HG03342 (cell line): ENCODE measurements at regions not wholly inside any gene's neighbourhood (a gene's known extent, or its start where the extent isn't known, plus 50 kb on each side); places are given as distances from the start of the nearest gene placed in this dataset.

Experiments
- ATAC-seq: cut with Tn5 transposase; IDR thresholded peaks from one replicate; pipeline ENCODE4 v1.9.1; 2021; ENCODE audit warnings: mild to moderate bottlenecking, moderate library complexity; ENCODE audit not compliant: unreplicated experiment

DNA sequence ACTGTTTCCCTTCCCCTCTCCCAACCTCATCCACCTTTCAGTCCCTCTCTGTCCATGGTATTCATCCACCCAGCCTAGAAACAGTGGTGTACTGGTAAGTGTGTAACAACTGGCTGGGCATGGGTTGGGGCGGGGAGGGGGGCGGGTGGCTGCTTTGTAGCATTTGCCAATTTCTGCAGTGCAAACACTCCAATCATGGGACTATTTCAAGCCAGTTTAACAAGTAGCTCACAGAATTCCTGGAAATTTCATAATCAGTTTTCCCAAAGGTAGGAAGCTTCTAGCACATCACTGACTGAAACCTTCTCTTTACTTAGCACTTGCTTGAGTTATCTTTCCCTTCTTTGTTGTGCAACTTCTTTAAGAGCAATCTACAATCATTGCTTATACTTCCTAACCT is 100.8 kb upstream of the WASF3 start:
- no peak for ATAC-seq

DNA sequence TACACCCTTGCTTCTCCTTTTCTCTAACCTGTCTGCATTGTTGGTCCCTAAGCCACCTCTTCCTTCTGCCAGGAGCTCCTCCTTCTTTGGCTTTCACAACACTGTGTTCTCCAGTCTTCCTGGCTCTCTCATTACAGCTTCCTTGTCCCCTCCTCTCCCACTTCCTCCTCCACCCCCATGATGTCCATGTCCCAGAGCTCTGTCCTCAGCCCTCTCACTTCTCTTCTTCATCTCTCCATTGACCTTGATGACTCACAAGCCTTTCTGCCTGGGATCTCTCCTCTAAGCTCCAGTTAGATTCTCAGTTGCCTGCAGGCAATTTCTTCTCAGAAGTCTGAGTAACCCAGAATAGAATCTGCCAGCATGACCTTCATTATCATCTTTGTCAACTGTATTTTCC is 100.3 kb upstream of the WASF3 start:
- no peak for ATAC-seq

GRCh38 chr13:26458196-26458749 is 99.2 kb upstream of the WASF3 start:
- no peak for ATAC-seq

GRCh38 chr13:26459276-26460131 is 98.0 kb upstream of the WASF3 start:
- no peak for ATAC-seq

DNA sequence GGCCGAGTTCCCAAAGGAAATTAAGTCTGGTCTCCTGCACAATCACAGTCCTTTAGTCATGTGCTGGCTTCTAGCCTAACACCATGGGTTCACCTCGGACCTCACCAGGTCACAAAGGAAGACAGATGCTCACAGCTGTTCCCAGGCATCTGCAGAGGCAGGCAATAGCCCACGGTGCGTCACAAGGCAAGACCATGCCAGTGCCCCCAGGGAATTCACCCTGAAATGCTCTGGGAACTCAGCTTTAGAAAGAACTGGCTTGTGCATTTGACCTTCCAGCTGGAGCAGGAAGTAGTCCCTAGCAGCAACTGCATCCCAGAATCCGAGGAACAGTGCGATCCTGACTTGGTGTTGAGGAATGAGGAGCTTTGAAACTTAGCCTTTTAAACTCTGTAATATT is 96.8 kb upstream of the WASF3 start:
- ATAC-seq: no peak

DNA sequence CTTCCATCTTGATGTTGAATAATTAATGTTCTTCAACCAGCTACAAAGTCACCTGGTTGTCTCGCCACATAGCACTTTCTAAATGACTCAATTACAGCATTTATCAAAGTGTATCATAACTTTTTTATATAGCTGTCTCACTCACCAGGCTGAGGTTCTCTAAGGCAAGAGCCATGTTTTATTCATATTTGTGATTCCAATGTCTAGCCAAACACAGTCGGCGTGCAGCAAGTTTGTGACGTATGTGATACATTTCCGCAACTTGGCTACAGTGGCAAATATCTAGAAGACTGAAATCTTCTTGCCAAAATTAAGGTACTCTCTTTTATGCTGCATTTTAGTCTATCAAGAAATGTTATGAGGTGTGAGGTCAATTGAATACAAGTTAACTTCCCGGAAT is 94.2 kb upstream of the WASF3 start:
- ATAC-seq: no peak

GRCh38 chr13:26463848-26464247 is 93.6 kb upstream of the WASF3 start:
- ATAC-seq: no peak

DNA sequence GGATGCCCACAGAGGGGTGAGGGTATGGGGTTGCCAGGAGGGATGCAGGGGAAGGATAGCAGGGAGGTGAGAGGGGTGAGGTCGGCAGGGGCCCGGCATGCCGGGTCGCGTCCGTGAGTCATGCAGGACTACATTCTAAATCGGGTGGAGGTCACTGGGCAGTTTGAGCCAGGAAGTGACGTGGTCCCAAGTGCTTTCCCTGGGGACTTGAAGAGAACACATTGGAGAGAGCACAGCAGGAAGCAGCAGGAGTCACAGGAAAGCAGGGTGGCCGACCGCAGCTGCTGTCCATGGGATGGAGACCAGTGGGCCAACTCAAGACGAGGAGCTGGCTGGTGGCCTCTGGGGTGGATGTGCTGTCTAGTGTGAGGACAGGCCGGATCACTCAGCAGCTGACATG is 92.0 kb upstream of the WASF3 start:
- ATAC-seq: no peak

DNA sequence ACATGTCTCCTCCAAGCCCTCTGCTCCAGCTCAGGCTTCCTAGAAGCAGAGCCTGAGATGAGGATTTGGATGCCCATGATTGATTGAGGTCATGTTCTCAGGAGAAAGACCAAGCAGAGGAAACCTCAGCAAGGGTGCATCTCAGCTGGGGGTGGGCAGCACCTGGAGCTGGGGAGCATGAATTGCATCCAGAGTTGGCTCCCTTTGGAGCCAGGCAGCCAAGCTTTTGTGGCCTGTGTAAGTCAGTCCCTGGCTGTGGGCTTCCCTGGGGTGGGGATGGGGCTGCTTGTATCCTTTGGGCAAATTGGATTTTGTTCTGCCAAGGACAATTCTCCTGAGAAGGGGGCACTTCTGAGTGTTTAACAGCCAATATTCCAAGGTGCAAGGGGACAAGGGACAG is 91.5 kb upstream of the WASF3 start:
- ATAC-seq: no peak

- no peak for ATAC-seq
These were observed 89.2 kb upstream of the WASF3 start for GRCh38 chr13:26468265-26468801.

- no peak for ATAC-seq
These were observed 87.9 kb upstream of the WASF3 start for GRCh38 chr13:26469602-26470001.

GRCh38 chr13:26471807-26472206 is 85.7 kb upstream of the WASF3 start:
- no peak for ATAC-seq

DNA sequence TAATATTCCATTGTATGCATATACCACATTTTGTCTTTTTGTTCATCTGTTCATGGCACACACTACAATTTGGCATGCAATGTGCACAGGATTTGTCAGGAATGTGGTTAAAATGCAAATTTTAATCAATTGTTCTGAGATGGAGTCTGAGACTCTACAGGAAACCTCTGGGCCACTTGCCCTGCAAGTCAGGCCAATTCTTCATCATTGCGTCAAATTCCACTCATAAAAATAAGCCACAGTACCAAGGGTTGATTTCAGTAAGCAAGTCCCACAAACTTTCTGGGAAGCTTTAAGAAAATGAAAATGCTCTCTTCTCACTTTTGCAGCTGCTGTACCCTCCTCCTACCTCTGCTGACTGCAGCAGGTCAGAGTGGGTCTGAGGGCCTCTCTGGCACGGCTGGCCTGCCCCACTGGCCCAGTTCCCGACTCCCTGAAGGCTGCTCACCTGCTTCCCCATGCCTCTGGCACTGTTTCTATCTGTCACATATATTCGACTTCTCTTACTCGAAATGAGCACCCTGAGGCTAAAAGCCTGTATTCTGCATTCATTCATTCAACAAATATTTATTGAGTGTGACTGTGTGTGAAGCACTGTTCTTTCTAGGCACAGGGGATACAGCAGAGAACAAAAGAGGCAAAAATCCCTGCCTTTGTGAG is 83.8 kb upstream of the WASF3 start:
- no peak for ATAC-seq

GRCh38 chr13:26474286-26474685 is 83.2 kb upstream of the WASF3 start:
- ATAC-seq: no peak

- ATAC-seq: no peak
These were observed 82.0 kb upstream of the WASF3 start for GRCh38 chr13:26475176-26476110.

DNA sequence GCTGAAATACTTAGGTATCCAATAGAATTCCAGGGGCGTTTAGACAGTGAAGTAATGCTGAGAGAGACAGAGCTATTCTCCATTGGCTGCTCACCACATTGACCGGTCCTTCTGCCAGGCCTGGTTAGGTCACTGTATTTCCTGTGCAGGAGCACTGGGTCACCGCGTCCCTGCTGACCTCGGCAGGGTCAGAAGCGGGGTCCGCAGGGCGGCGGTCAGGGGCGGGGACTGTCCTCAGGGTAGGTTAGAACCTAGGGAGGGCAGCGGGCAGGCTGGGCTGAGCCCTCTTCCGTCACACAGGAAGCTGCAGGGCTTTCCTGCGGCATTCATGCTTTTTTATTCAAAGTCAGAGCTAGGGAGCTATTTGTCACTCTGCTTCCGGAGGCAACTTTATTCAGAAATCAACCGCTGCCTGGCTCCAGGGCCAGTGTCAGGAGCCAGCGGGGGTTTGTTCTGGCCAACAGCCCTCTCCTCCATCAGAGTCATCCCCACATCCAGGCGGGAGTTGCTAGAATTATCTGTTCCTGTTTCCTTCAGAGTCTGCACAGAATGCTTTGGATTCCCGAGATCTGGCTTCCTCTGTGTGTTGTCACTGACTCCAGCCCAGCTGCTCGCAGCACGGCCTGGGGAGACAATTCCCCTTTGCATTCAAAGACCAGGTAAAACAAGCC is 81.2 kb upstream of the WASF3 start:
- no peak for ATAC-seq

DNA sequence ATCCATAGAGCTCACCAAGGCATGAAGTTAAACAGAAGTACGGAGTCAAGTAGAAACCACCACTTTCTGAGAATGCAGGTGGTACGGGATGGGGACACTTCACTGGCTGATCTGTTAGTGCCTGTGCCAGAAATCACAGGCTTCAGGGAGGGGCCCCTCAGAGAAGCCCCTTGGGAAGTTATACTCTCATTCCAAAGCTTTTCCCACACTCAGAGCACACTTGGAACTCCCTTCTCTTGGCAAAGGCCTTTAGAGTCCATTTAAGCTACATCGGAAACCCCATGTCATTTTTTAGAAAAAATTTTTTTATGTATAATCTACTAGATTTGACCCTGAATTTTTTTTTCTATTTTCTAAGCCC is 80.7 kb upstream of the WASF3 start:
- no peak for ATAC-seq

DNA sequence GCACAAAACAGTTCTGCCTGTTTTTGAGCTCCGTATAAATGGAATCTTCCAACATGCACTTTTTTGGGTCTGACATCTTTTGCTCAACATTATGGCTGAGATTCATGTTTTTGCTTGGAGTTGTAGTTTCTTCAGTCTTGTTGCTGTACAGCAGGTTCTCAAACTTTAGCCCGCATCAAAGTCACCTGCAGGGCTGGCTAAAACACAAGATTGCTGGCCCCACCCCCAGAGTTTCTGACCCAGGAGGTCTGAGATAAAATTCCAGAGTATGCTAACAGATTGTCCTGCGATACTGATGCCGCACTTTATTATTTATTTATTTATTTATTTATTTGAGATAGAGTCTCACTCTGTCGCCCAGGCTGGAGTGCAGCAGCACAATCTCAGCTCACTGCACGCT is 79.8 kb upstream of the WASF3 start:
- no peak for ATAC-seq

DNA sequence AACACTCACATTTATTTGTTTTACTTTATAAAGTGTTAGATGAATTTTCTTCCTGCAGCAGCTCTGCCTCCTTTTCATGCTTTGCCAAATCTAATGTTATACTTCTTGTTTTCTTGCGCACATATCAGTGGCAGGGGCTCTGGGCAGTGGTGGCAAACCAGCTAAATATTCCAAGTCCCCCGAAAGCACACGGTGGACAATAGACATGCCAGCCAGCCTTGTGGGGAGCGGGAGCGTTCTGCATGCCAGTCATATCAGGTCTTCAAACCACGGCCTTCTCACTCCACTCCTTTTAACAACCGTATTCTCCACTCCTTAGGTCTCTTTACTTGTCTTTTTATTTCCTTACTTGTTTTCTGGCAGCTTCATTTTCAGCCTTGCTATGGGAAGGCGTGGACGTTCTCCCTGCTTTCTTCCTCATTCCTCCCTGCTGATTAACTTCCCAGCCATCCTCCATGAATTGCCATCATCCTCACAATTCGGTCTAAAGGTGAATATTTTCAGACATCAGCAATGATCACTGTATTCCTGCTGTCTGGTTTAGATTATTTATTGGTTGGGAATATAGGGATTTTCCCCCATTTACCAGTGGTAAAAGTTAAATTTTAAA is 77.1 kb upstream of the WASF3 start:
- ATAC-seq: no peak
